ENCODE measurements at regions not wholly inside any gene's neighbourhood (a gene's known extent, or its start where the extent isn't known, plus 50 kb on each side); places are given as distances from the start of the nearest gene placed in this dataset.
"Not testable (repeated sequence)": the region's sequence is repeated elsewhere in the genome, so short reads cannot be mapped to it uniquely, and the experiment has no call there.

GRCh38 chr5:40141418-40141817, 538.3 kb upstream of the PTGER4 start:
- DNase-seq (ENCODE audit: low read depth), result no peak
- TF ChIP-seq CTCF (conservative IDR thresholded peaks at IDR 0.05; ENCODE audit: low read depth, low read length), result no peak
- H3K4me3 ChIP-seq (ENCODE audit: low read length), result no peak overlapping the region

- no peak overlapping the region for H3K4me3 ChIP-seq (ENCODE audit: low read length)
- TF ChIP-seq CTCF (conservative IDR thresholded peaks at IDR 0.05; ENCODE audit: low read depth, low read length), result no peak
- no peak for DNase-seq (ENCODE audit: low read depth)
Measured at GRCh38 chr5:40137223-40137622, 542.5 kb upstream of the PTGER4 start.

GRCh38 chr5:40134883-40135520, 544.7 kb upstream of the PTGER4 start:
- TF ChIP-seq CTCF (conservative IDR thresholded peaks at IDR 0.05; ENCODE audit: low read depth, low read length), result no peak
- DNase-seq (ENCODE audit: low read depth), result no peak
- H3K4me3 ChIP-seq (ENCODE audit: low read length), result no peak overlapping the region

GRCh38 chr5:40124367-40124766, 555.3 kb upstream of the PTGER4 start:
- no peak for TF ChIP-seq CTCF (conservative IDR thresholded peaks at IDR 0.05; ENCODE audit: low read depth, low read length)

GRCh38 chr5:40121236-40121635, 558.5 kb upstream of the PTGER4 start:
- no peak for DNase-seq (ENCODE audit: low read depth)
- no peak for TF ChIP-seq CTCF (conservative IDR thresholded peaks at IDR 0.05; ENCODE audit: low read depth, low read length)
- H3K4me3 ChIP-seq (ENCODE audit: low read length), result no peak overlapping the region

More at GRCh38 chr5:40124367-40124766, 555.3 kb upstream of the PTGER4 start:
- H3K4me3 ChIP-seq (ENCODE audit: low read length), result no peak overlapping the region
- DNase-seq (ENCODE audit: low read depth), result no peak

- TF ChIP-seq CTCF (conservative IDR thresholded peaks at IDR 0.05; ENCODE audit: low read depth, low read length), result no peak
- H3K4me3 ChIP-seq (ENCODE audit: low read length), result no peak overlapping the region
- DNase-seq (ENCODE audit: low read depth), result no peak
Measured at GRCh38 chr5:40112875-40113274, 566.8 kb upstream of the PTGER4 start.

GRCh38 chr5:40111036-40111435, 568.7 kb upstream of the PTGER4 start:
- not testable (repeated sequence) for DNase-seq (ENCODE audit: low read depth); H3K4me3 ChIP-seq (ENCODE audit: low read length)

GRCh38 chr5:40108764-40109390, 570.8 kb upstream of the PTGER4 start:
- DNase-seq (ENCODE audit: low read depth), result peak; percentile 50
- not testable (repeated sequence) for H3K4me3 ChIP-seq (ENCODE audit: low read length)

- H3K4me3 ChIP-seq (ENCODE audit: low read length); DNase-seq (ENCODE audit: low read depth): not testable (repeated sequence)
Measured at GRCh38 chr5:40107786-40108185, 571.9 kb upstream of the PTGER4 start.

Data from retinal pigment epithelial cell (primary cell).